HG03280 (cell line): ENCODE measurements at regions not wholly inside any gene's neighbourhood (a gene's known extent, or its start where the extent isn't known, plus 50 kb on each side); places are given as distances from the start of the nearest gene placed in this dataset.

Source experiments
- ATAC-seq: cut with Tn5 transposase; IDR thresholded peaks from one replicate; pipeline ENCODE4 v1.9.1; 2021; ENCODE audit warnings: mild to moderate bottlenecking, moderate library complexity; ENCODE audit not compliant: unreplicated experiment

DNA sequence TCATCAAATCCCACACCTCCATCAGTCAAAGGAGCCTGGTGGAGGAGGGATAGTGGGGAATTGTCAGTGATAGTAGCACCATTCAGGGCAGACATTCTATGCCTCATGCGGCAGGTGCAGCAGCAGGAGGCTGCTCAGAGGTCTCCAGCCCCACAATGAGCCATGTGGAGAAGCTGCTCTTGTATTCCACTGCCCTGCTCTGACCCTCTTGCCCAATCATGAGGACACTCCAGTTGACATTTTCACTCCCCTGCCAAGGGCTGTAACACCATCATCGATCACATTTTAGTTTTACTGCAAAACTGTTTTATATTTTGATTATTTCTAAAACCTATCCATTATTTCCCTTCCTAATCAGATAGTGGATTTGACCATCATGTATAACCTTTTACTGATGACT lies 487.6 kb upstream of the KLHL29 start:
- ATAC-seq: no peak

DNA sequence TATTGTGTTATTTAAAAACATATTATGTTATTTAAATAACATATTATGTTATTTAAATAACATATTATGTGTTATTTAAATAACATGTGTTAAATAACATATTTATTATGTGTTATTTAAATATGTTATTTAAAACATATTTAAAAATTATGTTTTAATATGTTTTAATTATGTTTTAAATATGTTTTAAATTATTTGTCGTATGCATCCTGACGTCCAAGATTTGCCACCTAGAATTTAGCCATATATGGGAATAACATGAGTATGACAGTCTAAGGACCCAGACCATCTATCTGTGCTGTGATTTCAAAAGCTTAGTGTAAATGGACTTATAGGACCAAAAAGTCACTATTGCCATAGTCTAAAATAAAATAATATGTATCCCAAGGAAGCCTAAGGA lies 484.3 kb upstream of the KLHL29 start:
- ATAC-seq: no peak

DNA sequence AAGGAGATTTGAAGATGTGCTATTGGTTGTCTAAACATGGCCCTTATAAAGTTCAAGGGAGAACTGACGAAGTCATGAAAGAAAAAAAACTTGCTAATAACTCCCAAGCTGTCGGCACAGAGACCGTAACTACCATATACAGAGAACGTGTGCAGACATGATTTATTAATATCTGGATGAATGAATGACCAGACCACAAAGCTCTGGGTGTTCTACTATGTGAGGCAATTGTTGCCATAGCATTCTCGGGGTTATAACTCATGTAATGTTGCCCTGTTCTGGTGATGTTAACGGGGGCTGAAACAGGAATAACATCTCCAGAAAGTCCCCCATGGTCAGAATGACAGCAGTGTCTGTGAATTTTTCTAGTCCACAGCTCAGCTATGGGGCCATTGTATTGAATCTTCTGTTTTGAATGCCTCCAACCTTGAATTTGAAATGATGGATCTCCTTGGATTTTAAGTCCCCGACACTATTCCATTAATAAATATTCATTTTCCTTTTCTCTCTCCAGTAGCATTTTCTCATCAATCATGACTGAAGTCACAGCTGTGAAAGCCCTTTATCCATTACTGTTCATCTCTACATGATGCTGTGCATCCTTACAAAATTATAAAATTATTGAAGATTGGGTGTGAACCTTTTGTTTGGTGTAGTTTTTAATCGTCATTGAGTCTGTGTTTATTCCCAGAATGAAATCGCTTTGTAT lies 483.4 kb upstream of the KLHL29 start:
- no peak for ATAC-seq

DNA sequence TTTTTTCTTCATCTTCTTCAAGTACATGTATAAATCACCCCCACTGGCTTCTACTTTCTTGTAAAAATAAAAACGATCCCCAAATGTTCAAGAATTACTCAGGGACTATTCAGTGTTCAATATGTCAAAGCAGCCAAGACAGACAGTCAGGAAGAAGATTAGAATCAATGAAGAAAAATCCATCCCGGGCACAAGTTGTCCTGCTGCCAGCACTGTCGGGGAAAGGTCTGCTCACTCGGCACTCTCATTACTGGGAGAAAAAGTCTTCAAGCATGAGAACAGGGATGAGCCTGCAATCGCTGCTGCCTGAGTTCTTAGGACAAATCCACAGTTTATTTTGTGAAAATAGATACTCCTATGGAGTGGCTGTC lies 482.8 kb upstream of the KLHL29 start:
- no peak for ATAC-seq

DNA sequence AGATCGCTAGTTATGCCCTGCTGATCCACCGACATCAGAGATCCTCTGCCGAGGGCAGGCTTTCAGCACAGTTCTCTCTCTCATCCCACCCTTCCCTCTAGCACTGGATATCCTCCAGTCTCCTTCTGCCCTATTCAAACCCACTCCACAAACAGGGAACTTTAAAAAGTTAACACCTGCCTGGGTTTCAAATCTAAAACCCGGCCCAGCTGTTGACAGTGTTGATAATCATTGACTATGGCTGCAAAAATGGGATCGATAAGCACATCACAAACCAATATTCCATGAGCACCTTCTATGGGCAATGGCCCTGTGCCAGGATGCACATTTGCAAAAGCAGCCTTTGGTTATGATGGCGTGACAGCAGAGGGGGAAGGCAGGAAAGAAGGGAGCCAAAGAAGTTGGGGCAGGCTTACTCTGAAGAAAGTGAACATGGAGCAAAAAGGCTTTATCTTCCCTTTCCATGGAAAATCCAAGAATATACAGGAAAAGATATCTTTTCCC lies 482.3 kb upstream of the KLHL29 start:
- ATAC-seq: no peak

DNA sequence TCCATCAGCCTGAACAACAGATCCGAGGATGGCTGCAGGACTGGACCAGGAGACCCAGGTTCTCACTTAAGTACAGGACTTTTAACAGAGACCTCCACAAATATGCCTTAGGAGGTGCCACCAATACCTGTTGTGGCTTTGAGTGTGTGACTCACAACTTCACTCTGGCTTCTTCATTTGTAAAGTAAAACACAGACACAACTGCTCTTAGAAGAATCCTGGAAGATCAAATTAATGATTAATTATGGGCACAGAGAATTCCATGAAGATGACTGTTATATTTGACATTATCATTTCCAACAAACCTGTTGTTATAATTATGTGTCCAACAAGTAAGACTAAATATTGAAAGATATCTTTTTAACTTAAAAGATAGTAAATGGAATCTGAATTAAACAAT lies 481.4 kb upstream of the KLHL29 start:
- no peak for ATAC-seq

DNA sequence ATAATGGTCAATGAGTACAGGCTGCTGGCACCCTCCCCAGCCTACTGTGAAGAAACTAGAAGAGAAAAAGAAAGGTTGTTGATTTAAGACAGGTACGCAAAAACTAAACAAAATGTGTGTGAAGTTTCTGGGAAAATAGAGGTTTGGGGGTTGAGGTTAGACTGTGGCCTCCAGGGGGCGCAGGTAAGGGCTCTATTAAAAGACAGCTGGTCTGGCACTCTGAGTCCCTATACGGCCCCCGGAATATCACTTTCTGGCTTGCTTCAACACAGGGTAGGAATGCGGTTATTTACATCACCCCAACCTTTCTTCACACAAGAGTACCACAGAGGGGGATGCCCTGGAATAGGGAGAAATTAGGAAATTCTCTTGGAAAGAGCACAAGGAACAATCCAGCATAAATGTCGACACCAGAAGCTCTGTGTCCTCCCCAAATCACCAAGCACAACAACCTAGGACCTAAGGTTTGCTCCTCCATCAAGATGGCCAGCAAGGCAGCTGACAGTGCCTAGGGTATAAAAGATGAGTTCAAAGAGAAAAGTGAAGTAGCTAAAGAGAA lies 480.8 kb upstream of the KLHL29 start:
- ATAC-seq: no peak

DNA sequence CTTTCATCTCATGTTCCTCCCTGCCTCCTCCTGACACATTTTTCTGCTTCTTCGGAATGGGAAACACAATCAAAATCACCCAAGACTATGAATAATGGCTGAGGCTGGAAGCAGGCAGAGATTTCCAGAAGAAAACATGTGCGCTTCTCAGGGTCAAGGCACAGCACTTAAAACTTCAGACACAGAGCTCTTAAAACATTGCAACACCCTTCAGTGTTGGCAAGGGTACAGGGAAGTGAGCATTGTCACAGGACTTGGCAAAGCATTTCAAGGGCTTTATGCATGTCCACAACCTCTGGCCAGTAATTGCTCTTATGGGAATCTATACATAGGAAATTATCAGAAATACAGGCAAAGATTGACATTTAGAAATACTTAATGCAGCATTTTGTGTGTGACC lies 477.6 kb upstream of the KLHL29 start:
- no peak for ATAC-seq

DNA sequence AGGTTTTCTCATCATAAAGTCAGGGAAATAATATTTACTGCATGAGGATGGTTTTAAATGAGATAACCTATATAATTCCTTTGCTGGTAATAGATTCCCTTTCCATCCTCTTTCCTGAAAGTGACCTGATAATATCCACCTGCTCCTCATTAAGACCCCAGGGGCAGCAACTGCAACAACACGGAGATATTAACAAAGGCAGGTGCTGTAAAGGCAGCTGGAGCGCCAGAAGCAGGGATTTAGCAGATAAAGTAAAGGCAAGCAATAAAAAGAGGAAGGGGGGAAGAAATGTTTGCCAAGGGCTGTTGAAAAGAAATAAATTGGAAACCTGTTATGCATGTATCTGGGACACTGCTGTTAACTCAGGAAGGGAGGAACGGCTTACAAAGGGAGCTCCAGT lies 472.6 kb upstream of the KLHL29 start:
- ATAC-seq: no peak

DNA sequence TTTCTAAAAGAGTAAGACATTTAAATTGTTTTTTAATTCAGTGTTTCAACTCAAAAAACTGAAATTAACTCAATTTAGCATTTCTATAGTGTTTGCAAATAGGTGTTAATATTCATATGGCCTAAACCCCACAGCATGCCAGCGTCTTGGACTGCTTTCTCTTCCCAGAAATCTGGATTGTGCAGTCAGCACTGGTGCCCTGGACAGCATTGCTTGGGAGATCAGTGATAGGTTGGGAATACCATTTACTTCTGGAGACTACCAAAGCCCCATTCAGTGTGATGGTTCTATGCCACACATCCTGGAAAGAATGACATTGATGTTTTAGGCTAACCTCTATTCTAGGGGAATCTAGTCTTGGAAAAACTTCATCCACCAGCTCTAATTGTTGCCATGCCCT lies 455.0 kb upstream of the KLHL29 start:
- no peak for ATAC-seq

DNA sequence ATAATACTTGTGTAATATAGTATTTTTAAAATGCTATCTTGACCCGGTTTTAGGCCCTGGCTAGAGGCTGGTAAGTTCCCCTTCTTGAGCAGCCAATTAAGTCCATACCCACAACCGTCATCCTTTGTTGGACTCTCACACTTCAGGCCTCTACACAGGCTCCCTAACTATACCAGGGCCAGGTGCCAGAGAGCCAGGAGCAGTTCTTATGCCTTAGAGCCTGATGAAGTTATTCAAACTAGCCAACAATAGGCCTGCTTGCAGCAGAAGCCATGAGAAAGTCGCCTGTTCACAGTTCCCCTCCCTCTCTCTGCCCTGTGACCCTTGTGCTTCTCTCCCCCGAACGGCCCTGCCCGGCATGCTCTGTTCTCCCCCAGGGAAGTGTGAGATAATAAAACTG lies 454.2 kb upstream of the KLHL29 start:
- no peak for ATAC-seq

DNA sequence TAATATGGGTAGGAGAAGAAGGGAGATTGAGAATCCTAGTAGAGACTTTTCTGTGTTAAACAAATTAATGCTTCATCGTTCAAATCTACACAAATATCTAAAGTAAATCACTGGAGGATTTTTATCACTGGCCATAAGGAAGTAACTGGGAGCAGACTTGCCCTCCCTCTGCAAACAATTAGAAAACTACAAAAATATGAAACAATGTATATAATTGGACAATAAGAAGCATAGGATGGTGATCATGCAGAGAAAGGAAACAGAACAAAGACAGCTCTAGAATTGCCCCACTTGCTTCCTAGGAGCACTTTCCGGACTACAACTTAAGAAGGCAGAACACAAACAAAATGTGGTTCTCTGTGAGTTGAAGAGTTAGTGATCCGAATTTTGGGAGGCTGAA lies 452.7 kb upstream of the KLHL29 start:
- no peak for ATAC-seq

DNA sequence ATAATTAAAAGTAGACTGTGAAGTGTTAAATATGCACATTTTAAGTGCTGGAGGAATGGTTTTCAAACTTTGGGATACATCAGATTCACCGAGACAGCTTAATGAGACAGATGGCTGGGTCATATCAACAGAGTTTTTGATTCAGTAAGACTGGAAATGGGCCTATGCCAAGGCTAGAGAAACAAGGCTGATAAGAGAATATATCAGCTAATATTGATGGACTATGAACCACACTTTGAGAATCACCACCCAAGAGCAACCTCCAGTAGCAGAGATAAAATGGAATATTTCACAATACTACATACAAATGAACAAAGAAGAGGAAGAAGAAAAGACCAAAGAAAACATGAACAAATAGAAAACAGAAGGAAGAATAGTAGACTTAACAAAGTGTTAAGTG lies 450.2 kb upstream of the KLHL29 start:
- no peak for ATAC-seq

DNA sequence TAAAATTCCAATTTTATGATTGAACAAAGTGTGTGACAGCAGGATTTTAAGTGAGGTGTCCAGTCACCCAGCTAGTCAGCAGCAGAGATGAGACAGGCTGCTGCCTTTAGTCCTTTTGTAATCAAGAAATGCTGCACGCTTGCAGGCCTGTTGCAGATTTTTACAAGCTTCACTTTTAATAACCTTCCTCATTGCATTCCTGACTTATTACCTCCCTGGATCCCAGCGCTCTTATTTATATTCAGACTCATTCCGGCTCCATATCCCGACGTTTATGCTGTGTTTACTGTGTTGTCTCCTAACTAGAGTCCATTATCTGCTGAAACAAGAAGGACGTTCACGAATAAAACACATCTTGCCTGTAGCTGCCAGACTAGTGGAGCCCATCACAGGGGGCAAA lies 442.5 kb upstream of the KLHL29 start:
- ATAC-seq: no peak

DNA sequence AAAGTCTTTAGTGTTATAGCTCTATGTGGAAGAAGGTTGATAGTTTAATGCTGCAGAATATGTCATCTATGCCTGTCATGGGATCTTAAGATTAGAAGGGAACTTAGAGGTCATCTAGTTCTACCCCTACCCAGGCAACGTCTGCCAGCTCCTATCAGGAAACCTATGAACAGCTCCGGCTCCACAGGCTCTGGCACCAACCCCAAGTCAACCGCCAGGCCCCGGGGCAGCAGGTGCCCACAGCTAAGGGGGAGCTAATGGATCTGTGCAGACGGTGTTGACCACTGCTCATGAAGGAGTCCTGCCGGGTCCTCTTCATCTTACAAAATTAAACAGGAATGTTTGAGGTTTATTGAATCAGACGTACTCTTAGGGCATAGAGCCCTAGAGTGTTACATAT lies 440.8 kb upstream of the KLHL29 start:
- no peak for ATAC-seq

DNA sequence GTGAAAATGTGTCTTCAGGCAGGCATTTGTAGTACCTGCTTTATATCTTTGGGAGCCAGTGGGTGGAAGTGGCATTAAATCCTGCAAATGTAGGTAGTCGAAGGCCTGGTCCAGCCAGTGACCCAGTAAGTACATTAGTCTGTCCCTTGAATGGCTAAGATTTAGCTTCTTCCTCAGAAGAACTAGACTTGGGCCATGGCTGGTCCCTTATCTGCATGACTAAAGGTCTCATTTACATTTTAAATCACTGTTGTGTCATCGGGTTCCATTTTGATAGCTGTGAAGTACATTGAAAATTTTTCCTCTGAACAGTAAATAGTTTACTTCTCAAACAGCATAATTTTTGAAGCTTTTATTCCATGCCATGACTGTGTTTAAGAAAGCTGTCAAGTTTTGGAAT lies 438.4 kb upstream of the KLHL29 start:
- no peak for ATAC-seq

DNA sequence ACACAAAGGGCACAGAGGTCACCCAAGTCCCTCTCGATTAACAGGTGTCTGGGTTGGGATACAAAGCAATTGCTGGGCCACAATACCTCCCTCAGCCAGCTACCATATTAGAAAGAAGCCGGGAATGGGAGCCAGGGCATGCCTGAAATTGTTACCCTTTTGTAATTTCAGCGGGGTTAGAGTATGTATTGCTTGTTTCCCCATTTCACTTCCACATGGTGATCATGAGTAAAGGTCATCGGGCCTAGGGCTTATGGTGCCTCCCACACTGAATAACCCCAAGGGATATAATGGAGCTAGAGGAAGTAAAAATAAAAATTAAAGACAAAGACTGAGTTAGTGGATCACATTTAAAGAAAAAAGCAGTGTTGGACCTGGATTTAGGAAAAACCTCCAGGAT lies 437.2 kb upstream of the KLHL29 start:
- ATAC-seq: no peak

DNA sequence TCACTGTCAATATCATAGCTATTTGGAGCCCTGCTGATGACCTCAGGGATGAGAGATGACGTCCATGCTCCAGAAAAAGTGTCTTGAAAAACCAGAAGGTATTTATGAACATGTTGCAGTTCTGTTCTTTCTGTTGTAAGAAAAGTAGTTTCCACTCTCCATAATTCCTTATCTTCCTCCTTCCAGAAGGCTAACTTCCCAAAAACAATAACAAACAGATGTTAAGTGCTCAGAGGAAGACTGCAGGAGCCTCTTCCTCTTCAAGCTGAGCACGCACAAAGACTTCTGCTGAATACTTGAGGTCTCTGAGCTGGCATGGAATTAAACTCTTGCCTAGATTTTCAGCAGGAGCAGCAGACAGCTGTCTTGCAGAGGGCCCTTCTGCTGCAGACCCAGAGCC lies 434.5 kb upstream of the KLHL29 start:
- ATAC-seq: no peak

DNA sequence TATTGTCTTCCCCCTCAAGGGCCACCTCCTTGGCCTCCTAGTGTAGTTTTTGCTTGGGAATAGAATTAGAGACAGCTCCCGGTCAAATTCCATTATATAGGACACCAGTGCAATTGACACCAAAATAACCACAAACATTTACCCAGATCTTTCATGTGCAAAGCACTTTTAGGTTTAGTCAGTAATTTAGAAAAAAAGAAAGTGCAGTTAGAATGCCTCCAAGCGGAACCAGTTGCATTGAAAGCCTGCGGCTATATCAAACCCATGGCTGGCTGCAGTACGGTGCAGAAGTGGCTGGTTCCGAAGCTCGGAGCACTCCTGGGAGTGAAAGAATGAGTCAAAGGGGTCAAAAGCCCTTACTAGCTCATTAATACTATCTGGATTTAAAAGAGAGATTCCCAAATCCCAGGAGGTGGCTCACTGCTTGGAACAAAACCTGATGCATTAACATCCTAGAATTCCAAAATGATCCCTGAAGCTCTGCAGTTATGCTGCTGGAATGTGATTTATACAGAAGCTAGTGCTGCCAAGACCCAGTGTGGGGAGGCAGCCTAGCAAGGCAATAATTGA lies 432.2 kb upstream of the KLHL29 start:
- no peak for ATAC-seq

DNA sequence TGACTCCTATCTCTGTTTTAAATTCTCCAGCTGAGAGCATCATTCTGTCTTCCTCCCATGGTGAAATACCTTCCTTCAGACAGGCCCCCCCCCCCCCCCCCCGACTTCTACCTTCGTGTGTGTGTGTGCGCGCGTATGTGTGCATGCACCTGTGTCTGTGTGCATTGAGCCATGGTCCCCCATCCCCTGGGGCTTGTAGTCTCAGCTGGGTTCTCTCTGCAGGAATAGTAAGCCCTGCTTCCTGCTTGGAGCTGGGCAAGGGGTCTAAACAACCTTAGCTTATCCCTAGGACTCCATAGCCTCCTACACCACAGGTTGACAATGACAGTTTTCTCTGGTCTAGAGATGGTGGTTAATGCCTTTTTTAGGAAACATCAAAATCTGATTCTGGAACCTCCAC lies 427.5 kb upstream of the KLHL29 start:
- ATAC-seq: no peak

DNA sequence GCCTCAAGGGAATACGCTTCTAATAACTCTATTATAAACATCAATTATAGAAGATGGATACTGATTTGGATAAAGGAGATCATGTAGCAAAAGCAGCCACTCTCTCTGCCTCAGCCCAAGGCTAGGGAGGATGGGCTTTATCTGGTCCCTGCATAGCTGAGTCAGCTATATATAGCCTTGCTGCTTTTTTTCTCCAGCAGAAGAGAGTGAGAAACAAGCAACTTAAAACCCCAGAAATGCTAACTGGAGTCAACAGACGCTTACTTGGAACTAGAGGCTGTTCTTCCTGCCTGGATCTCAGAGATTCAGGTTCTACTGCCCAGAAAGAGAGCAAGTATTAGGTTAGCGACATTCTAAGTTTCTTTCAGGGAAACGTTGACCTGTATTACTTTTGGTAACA lies 426.7 kb upstream of the KLHL29 start:
- no peak for ATAC-seq

DNA sequence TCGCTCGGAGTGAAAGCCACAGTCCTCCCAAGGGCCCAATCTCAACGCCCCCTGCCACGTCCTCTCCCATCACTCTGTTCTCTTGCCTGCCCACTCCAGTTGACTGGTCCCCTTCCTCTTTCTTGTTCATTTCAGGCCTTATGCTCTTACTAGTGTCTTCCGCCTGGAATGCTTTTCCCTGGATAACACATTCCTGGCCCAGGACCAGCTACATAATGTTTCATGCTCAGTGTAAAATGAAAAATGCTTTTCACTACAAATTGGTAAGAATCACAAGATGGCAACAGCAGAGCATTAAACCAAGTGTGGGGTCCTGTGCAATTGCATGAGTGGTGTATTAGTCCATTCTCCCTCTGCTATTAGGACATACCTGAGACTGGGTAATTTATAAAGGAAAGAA lies 417.2 kb upstream of the KLHL29 start:
- ATAC-seq: no peak
